ENCODE measurements at regions not wholly inside any gene's neighbourhood (a gene's known extent, or its start where the extent isn't known, plus 50 kb on each side); places are given as distances from the start of the nearest gene placed in this dataset.
"Not testable (repeated sequence)": the region's sequence is repeated elsewhere in the genome, so short reads cannot be mapped to it uniquely, and the experiment has no call there.

DNA sequence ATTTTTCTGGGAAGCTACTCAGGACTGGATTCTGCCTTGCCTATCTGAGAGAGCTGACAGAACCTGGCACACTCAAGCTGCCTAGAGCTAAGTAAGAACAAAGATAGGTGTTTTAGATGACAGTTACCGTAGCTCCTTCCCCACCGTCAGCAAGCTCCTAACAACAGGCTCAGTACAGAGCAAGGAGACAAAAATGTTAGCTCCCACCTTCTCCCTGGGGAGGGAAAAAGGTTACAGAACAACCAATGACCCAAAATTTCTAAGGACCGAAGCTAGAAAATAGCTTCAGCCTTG, 1058.2 kb upstream of the PCDH20 start:
- H3K27ac ChIP-seq: no peak overlapping the region
- H3K4me3 ChIP-seq: no peak overlapping the region
- TF ChIP-seq, protein P1, sequence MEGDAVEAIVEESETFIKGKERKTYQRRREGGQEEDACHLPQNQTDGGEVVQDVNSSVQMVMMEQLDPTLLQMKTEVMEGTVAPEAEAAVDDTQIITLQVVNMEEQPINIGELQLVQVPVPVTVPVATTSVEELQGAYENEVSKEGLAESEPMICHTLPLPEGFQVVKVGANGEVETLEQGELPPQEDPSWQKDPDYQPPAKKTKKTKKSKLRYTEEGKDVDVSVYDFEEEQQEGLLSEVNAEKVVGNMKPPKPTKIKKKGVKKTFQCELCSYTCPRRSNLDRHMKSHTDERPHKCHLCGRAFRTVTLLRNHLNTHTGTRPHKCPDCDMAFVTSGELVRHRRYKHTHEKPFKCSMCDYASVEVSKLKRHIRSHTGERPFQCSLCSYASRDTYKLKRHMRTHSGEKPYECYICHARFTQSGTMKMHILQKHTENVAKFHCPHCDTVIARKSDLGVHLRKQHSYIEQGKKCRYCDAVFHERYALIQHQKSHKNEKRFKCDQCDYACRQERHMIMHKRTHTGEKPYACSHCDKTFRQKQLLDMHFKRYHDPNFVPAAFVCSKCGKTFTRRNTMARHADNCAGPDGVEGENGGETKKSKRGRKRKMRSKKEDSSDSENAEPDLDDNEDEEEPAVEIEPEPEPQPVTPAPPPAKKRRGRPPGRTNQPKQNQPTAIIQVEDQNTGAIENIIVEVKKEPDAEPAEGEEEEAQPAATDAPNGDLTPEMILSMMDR (IDR thresholded peaks at IDR 0.05): no peak
- no peaks in the 10 kb centered on the region for H3K27me3 ChIP-seq (replicated peaks; ENCODE audit: insufficient read depth)
- no peak for DNase-seq (ENCODE audit: low spot score)
- no peaks in the 10 kb centered on the region for H3K9me3 ChIP-seq
- no peaks in the 10 kb centered on the region for H3K36me3 ChIP-seq
- H3K4me1 ChIP-seq (ENCODE audit: control insufficient read depth in 1 of 2, low read depth in 2 of 2): no peaks in the 10 kb centered on the region
- no peak for ATAC-seq (ENCODE audit: insufficient number of reproducible peaks, low FRiP score, low read depth)

DNA sequence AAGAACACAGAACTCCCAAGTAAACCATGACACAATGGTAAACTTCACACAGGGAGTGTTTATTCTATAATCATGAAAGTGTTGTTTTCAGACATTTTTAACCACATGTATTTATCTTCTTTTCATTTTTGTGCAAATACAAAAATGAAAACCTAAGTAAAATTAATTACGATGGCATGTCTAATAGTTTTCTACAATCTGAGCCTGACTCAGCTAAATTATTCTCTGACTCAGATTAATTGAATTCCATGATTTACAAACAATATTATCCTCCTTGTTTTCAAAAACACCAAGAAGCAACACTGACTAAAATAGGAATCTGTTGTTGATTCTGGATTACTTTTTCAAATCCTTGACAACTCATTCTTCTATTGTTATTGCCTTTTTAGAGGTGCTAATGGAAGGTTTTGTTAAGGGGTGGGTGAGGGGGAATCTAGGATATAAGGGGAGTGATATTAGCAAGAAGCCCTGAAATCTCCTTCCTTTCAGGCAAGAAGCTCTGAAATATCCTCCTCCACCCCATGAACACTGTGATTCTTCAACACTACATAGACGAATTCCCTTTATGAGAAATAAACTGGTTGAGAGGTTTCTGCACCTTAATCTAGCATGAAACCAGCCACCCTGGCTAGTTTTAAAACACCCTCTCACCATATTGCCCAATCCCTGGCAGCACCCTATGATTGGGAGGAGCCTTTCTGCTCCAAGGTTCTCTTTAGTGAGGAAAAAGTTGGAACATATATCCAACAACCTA, 1057.7 kb upstream of the PCDH20 start:
- Histone ChIP-seq H3K4me3 (no peak overlapping the region), H3K27ac (no peak overlapping the region), H3K9me3 (no peaks in the 10 kb centered on the region), H3K36me3 (no peaks in the 10 kb centered on the region), H3K27me3 (replicated peaks; ENCODE audit: insufficient read depth) (no peaks in the 10 kb centered on the region), H3K4me1 (ENCODE audit: control insufficient read depth in 1 of 2, low read depth in 2 of 2) (no peaks in the 10 kb centered on the region)
- ATAC-seq (ENCODE audit: insufficient number of reproducible peaks, low FRiP score, low read depth) (no peak), DNase-seq (ENCODE audit: low spot score) (no peak)
- TF ChIP-seq, protein P1 (IDR thresholded peaks at IDR 0.05): no peak

DNA sequence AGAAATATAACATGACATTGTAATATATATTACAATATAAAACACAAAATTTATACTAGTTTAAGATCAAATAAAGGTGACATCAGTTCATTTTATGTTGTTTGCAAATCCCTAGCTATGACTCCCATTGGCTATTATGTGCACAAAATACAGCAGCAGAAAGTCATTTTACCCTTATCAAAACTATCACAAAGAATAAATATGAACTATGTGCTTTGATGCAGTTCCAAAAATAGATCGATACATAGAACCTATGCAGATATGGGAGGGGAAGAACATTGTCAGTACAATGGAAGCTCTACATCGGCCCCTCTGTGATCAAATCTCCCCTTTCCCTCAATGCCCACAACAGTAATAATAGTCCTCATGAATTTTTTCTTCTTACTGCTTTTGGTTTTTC, 1038.1 kb upstream of the PCDH20 start:
- no peak overlapping the region for H3K4me3 ChIP-seq
- H3K9me3 ChIP-seq: no peaks in the 10 kb centered on the region
- ATAC-seq (ENCODE audit: insufficient number of reproducible peaks, low FRiP score, low read depth) (no peak), DNase-seq (ENCODE audit: low spot score) (no peak)
- H3K27ac ChIP-seq: no peak overlapping the region
- H3K4me1 ChIP-seq (ENCODE audit: control insufficient read depth in 1 of 2, low read depth in 2 of 2): no peaks in the 10 kb centered on the region
- TF ChIP-seq, protein P1 (IDR thresholded peaks at IDR 0.05): no peak
- H3K36me3 ChIP-seq: no peaks in the 10 kb centered on the region
- no peaks in the 10 kb centered on the region for H3K27me3 ChIP-seq (replicated peaks; ENCODE audit: insufficient read depth)

DNA sequence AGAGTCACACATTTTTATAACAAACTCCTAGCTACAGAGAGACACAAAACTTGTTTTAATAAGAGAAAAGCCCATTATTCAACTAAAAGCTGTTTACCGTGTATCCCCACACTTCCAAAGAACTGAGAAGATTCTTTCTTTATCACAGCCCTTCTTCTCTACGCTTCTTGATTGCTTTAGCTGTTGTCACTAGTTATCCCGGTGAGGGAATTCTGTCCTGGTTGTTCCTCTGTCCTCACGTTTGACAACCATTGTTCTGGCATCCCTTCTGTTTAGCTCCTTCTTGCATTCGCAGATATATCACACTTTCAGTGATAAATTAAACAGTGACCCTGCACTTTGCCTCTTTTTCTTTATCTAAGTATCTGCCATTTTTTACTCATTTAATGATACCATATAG, 1035.1 kb upstream of the PCDH20 start:
- Histone ChIP-seq H3K27me3 (replicated peaks; ENCODE audit: insufficient read depth) (no peaks in the 10 kb centered on the region), H3K9me3 (no peaks in the 10 kb centered on the region), H3K27ac (no peak overlapping the region), H3K36me3 (no peaks in the 10 kb centered on the region), H3K4me3 (no peak overlapping the region), H3K4me1 (ENCODE audit: control insufficient read depth in 1 of 2, low read depth in 2 of 2) (no peaks in the 10 kb centered on the region)
- ATAC-seq (ENCODE audit: insufficient number of reproducible peaks, low FRiP score, low read depth) (no peak), DNase-seq (ENCODE audit: low spot score) (no peak)
- TF ChIP-seq, protein P1 (IDR thresholded peaks at IDR 0.05): no peak

DNA sequence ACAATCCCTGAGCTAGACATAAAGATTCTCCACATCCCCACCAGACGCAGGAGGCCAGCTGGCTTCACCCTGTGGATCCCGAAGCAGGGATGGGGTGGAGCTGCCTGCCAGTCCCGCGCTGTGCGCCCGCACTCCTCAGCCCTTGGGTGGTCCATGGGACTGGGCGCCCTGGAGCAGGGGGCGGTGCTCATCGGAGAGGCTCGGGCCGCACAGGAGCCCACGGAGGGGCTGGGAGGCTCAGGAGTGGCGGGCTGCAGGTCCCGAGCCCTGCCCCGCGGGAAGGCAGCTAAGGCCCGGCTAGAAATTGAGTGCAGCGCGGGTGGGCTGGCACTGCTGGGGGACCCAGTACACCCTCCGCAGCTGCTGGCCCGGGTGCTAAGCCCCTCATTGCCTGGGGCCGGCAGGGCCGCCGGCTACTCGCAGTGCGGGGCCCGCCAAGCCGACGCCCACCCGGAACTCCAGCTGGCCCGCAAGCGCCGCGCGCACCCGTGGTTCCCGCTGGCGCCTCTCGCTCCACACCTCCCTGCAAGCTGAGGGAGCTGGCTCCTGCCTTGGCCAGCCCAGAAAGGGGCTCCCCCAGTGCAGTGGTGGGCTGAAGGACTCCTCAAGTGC, 1032.2 kb upstream of the PCDH20 start:
- not testable (repeated sequence) for H3K36me3 ChIP-seq; H3K9me3 ChIP-seq; H3K4me1 ChIP-seq (ENCODE audit: control insufficient read depth in 1 of 2, low read depth in 2 of 2); H3K27ac ChIP-seq; ATAC-seq (ENCODE audit: insufficient number of reproducible peaks, low FRiP score, low read depth); H3K4me3 ChIP-seq; H3K27me3 ChIP-seq (replicated peaks; ENCODE audit: insufficient read depth); DNase-seq (ENCODE audit: low spot score)

DNA sequence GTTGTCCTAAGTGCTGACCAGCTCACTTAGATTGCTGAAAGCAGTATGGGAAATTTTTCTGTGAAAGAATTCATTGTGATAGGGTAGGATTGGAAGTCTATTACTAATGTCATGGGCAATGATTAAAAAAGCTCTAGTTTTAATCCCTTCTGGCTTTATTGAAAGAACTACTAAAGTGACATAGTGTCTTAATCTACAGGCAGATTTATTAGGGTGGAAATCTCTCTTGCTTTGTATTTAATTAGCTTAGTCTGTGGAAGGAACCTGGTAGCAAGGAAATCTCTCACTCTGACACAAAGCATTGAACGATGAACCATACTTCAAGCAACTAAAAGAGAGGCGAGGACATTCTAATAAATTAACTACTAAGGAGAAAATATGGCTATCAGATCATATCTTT, 1029.2 kb upstream of the PCDH20 start:
- no peaks in the 10 kb centered on the region for H3K27me3 ChIP-seq (replicated peaks; ENCODE audit: insufficient read depth)
- no peak overlapping the region for H3K27ac ChIP-seq
- H3K9me3 ChIP-seq: no peaks in the 10 kb centered on the region
- TF ChIP-seq, protein P1 (IDR thresholded peaks at IDR 0.05): no peak
- no peak for ATAC-seq (ENCODE audit: insufficient number of reproducible peaks, low FRiP score, low read depth)
- H3K4me1 ChIP-seq (ENCODE audit: control insufficient read depth in 1 of 2, low read depth in 2 of 2): no peaks in the 10 kb centered on the region
- no peak overlapping the region for H3K4me3 ChIP-seq
- H3K36me3 ChIP-seq: no peaks in the 10 kb centered on the region
- no peak for DNase-seq (ENCODE audit: low spot score)
